Heart left ventricle (tissue), 16 donors: ENCODE measurements at regions not wholly inside any gene's neighbourhood (a gene's known extent, or its start where the extent isn't known, plus 50 kb on each side); places are given as distances from the start of the nearest gene placed in this dataset.
A peak's percentile ranks its signal among the peaks of the same experiment; 100 is the strongest.
"Not testable (repeated sequence)": the region's sequence is repeated elsewhere in the genome, so short reads cannot be mapped to it uniquely, and the experiment has no call there.

Experiments used
- ATAC-seq, 4 donors: fragments of 200-7000 bp; cut with Tn5 transposase; one replicate each; pipeline ENCODE4 v1.9.1; 2020 to 2022; ENCODE audit warnings: moderate library complexity in 4 of 4, mild to moderate bottlenecking in 3 of 4, moderate number of reproducible peaks in 1 of 4
- DNase-seq, 5 donors: peaks; one replicate each; pipeline ENCODE4 v3.0.0-alpha.2; 2020
- H3K27ac ChIP-seq, 12 donors: fragments of 200-600 bp; sonication (generic) in 4 of 12; one replicate each; pipeline versions ENCODE4 v1.5.0 to v1.8.0; 2016 to 2022; ENCODE audit warnings: mild to moderate bottlenecking in 2 of 12
- H3K27me3 ChIP-seq, 9 donors: fragments of 200-600 bp; sonication (generic) in 2 of 9; one replicate each; pipeline versions ENCODE4 v1.5.1 to v1.8.0; 2016 to 2022; ENCODE audit warnings: mild to moderate bottlenecking in 3 of 9
- H3K36me3 ChIP-seq, 9 donors: fragments of 200-600 bp; sonication (generic) in 2 of 9; one replicate each; pipeline versions ENCODE4 v1.5.0 to v1.8.0; 2018 to 2022; ENCODE audit warnings: mild to moderate bottlenecking in 2 of 9
- H3K4me1 ChIP-seq, 12 donors: fragments of 200-600 bp; sonication (generic) in 4 of 12; one replicate each; pipeline versions ENCODE4 v1.5.0 to v1.8.0; 2016 to 2022; ENCODE audit warnings: mild to moderate bottlenecking in 3 of 12
- H3K4me3 ChIP-seq, 12 donors: fragments of 200-600 bp; sonication (generic) in 4 of 12; one replicate each; pipeline versions ENCODE4 v1.5.0 to v1.8.0; 2017 to 2022; ENCODE audit warnings: mild to moderate bottlenecking in 9 of 12, moderate library complexity in 4 of 12
- H3K9me3 ChIP-seq, 12 donors: fragments of 200-600 bp; sonication (generic) in 4 of 12; one replicate each; pipeline versions ENCODE4 v1.5.0 to v1.8.0; 2016 to 2022; ENCODE audit warnings: mild to moderate bottlenecking in 1 of 12
- WGBS, 4 donors: extraction: QIAGEN DNeasy Blood & Tissue Kit in 2 of 4; methylation state at CpG; one replicate each; pipeline versions ENCODE4 v1.1.5 to v1.1.7; 2013 to 2018; 5-methylcytosine and 5-hydroxymethylcytosine counted together
- intact Hi-C, 10 donors: fragments of 100-400 bp; cut with DNase I; formaldehyde crosslinking; loops; one replicate each; pipeline versions ENCODE4 v1.11.1 to v1.14.2; 2022
- donor health status: ischemic (EF 13 %, LVEDD 7.1; RV severe dilation, severe dysfunction).
- donor health status: healthy with polysubstance abuse.
- donor health status: DM: no; HTN: yes; CAD: no.
- donor health status: DM: no; HTN: no; CAD: no.
- donor health status: ischemic (EF 25% LVEDD 6.9; RV normal size, moderate dysfunction).
- donor health status: ischemic (EF 25% LVEDD 5.7; RV mildly dilated, moderate dysfunction).
- donor health status: healthy.
- donor health status: DM: yes; HTN: yes; CAD: no.
- donor health status: ischemic (EF 35%, LVEDD 5.7; RV mildly dilated, moderate dysfunction).
- donor health status: nonischemic (EF 11% LVEDD 7.7; RV severe dilation, severe dysfunction).
- donor health status: DM: yes; HTN: yes; CAD: no.
- donor health status: PGD.
- donor health status: ischemic (EF 29% LVEDD 5.4; RV normal size, mild dysfunction).
- donor health status: nonischemic (EF 23%, LVEDD 6.1; RV moderate dilation, normal function).

DNA sequence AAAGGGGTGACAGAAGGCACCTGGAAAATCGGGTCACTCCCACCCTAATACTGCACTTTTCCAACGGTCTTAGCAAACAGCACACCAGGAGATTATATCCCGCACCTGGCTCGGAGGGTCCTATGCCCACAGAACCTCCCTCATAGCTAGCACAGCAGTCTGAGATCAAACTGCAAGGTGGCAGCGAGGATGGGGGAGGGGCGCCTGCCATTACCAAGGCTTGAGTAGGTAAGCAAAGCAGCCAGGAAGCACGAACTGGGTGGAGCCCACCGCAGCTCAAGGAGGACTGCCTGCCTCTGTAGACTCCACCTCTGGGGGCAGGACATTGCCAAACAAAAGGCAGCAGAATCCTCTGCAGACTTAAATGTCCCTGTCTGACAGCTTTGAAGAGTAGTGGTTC, 101.8 kb downstream of the TBX20 start:
- peak in 1 of 5 donors; percentile 37 for DNase-seq
- ATAC-seq, result not testable (repeated sequence)

DNA sequence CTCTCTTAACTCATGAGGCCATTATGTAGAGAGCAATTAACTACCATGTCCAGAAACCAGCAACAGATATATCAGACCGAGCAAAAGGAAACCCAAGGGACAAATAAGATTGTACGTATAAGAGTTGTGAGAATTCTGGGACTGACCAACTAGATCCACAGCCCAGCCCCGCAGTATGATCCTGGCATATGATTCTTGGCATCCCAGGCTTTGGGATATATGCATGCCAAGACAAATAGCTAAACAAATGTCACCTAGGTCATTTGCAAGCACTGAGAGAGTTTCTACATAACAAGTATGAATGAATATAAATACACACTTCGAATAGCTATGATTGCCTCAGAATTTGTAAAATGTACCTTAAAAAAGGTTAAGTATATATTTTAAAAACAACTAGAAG, 105.9 kb downstream of the TBX20 start:
- H3K4me3 ChIP-seq, H3K27me3 ChIP-seq, intact Hi-C loops, H3K36me3 ChIP-seq, DNase-seq, H3K4me1 ChIP-seq, H3K9me3 ChIP-seq: not testable (repeated sequence)
- WGBS, 4 donors, result 29 to 47% (median 33%) methylated on average over 4 of the region's 4 CpGs
- ATAC-seq, result peak in 1 of 4 donors; percentile 44
- peak overlapping the region in 1 of 12 donors; percentile 26 for H3K27ac ChIP-seq

More for the DNA sequence above, 101.8 kb downstream of the TBX20 start:
- H3K4me3 ChIP-seq, H3K27me3 ChIP-seq, H3K4me1 ChIP-seq, H3K36me3 ChIP-seq, H3K9me3 ChIP-seq, intact Hi-C loops, H3K27ac ChIP-seq: not testable (repeated sequence)
- WGBS, 4 donors, result 93 to 97% (median 94%) methylated on average over 4 to 8 of the region's 8 CpGs

DNA sequence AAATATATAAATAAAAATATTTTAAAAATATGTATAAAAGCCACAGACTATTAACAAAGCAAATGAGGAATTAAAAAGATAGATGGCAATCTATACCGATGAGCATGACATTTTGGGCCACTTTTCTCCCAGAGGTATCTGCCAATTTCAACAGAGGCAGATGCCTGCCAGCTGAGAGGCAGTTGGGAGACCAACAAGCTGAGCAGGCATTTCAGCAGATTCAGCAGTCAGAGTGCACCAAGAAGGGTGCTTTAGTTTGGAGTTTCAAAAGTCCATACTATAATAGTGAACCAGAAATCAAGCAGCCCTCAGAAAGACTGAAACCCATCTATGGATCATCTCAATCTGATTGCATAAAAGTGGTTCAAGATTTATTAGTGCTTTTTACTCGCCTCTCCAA, 104.8 kb upstream of the DPY19L1 start:
- 54 to 65% (median 57%) methylated on average over 2 of the region's 2 CpGs for WGBS, 4 donors
- H3K36me3 ChIP-seq, H3K4me3 ChIP-seq, H3K9me3 ChIP-seq, intact Hi-C loops, H3K27ac ChIP-seq, DNase-seq, H3K27me3 ChIP-seq, ATAC-seq: not testable (repeated sequence)
- peaks cover 0 to 12% (median 0%) of the 10 kb centered on the region in 12 donors for H3K4me1 ChIP-seq

DNA sequence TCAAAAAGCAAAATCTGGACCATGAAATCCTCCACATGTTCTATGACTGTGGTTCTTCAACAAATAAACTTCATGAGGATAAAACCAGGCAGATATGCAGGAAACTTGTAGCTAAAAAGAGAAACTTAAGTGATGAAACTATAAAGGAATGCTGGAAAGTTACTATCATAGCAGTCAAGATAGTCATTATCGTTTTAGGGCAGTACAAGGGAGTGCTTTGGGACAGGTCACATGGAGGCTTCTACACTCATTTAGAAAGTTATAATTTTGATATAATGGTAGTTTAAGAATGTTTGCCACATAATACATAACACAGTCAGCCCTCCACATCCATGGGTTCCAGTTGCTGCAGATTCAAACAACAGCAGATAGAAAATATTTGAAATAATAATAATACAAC, 102.0 kb upstream of the DPY19L1 start:
- DNase-seq, H3K27me3 ChIP-seq, intact Hi-C loops, H3K36me3 ChIP-seq, H3K4me3 ChIP-seq, H3K9me3 ChIP-seq: not testable (repeated sequence)
- peak in 1 of 4 donors; percentile 18 for ATAC-seq
- peaks cover 0 to 12% (median 0%) of the 10 kb centered on the region in 12 donors for H3K4me1 ChIP-seq
- peak overlapping the region in 5 of 12 donors; percentile 21 to 73 (median 55) for H3K27ac ChIP-seq
- WGBS, 4 donors, result 0 to 25% (median 14%) methylated on average over 1 of the region's 1 CpG

DNA sequence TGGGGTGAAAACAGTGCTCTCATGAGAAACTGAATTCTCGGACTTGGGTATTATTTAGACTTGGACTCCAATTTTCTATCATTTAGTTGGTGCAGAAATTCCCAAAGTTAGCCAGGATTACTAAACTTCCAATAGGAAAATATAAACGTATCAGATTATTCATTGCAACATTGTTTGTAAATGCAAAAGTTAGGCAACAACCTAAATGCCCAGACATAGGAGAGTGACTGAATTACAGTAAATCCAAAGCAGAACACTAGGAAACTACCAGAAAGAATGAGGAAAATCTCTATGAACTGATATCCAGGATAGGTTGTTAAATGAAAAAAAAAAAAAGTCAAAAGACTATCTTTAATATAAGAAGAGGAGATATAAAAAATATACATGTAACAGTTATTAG, 96.2 kb upstream of the DPY19L1 start:
- ATAC-seq, H3K9me3 ChIP-seq, H3K4me1 ChIP-seq, DNase-seq, H3K4me3 ChIP-seq, H3K27me3 ChIP-seq, H3K27ac ChIP-seq, H3K36me3 ChIP-seq, intact Hi-C loops: not testable (repeated sequence)
- 86 to 95% (median 90%) methylated on average over 2 of the region's 2 CpGs for WGBS, 4 donors

DNA sequence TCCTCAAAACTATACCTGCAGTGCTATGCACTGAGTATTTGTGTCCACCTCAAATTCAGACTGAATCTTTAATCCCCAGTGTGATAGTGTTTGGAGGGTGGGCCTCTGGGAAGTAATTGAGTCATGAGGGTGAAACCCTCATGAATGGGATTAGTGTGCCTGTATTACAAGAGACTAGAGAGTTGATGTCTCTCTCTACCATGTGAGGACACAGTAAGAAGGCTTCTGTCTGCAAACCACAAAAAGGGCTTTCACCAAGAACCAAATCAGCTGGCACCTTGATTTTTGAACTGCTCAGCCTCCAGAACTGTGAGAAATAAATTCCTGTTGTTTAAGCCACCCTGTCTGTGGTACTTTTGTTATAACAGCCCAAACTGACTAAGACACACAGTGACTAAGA, 95.7 kb upstream of the DPY19L1 start:
- H3K36me3 ChIP-seq, H3K27me3 ChIP-seq, ATAC-seq, DNase-seq, intact Hi-C loops, H3K4me3 ChIP-seq, H3K27ac ChIP-seq, H3K9me3 ChIP-seq, H3K4me1 ChIP-seq: not testable (repeated sequence)

DNA sequence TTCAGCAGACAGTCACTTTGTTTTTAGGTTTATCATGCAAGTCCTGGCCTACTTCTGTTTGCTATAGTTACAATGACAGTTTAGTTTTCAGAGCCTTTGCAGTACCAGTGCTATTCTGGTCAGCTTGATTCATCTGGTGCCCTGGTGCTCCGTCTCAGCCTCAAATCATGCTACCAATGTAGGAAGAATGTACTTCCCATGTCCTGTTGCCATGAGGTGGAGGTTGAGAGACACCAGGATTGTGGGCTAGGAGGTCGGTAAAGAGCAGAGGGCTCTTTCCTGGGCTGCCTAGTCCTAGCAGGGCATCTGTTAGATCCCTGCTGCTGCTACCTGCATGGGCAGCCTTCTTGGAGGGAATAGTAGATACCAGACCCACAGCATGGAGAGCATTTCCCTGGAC, 91.4 kb upstream of the DPY19L1 start:
- intact Hi-C loops, H3K9me3 ChIP-seq, H3K36me3 ChIP-seq, H3K4me3 ChIP-seq, DNase-seq, H3K4me1 ChIP-seq, H3K27me3 ChIP-seq: not testable (repeated sequence)
- peak overlapping the region in 4 of 12 donors; percentile 42 to 61 (median 45) for H3K27ac ChIP-seq
- WGBS, 4 donors, result 59 to 80% (median 67%) methylated on average over 2 of the region's 2 CpGs
- peak; percentile 39 to 90 (median 68) for ATAC-seq

DNA sequence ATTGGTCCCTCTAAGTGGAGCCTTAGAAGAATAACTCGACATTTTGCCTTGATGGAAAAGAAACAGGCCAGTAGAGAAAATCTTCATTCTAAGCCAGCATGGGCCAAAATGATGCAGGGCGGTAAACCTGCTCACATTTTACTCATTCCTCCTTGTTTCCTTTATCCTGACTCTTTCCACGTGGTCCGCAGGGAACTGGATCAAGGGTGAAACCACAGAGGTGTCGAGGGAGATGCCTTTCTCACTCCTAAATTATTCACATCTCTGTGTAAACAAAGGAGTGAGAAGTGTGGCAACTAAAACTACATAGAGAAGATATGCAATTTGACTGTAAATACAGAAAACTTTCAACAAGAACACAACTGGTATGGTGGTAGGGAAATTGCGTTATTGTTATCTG, 81.2 kb upstream of the DPY19L1 start:
- H3K27ac ChIP-seq, DNase-seq, ATAC-seq, H3K27me3 ChIP-seq, H3K4me1 ChIP-seq, H3K4me3 ChIP-seq, H3K9me3 ChIP-seq, intact Hi-C loops: not testable (repeated sequence)
- 53 to 68% (median 57%) methylated on average over 6 of the region's 6 CpGs for WGBS, 4 donors
- peaks cover 0 to 36% (median 0%) of the 10 kb centered on the region in 9 donors for H3K36me3 ChIP-seq

DNA sequence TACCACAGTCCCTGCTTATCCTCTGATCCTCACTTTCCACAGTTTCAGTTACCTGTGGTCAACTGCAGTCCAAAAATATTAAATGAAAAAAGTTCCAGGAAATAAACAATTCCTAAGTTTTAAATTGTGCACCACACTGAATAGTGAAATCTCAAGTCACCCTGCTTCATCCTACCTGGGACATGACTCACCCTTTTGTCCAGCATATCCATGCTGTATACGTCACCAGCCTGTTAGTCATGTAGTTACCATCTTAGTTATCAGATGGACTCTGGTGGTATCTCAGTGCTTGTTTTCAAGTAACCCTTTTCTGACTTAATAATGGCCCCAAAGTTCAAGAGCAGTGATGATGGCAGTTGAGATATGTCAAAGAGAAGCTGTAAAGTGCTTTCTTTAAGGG, 69.4 kb upstream of the DPY19L1 start:
- not testable (repeated sequence) for ATAC-seq, H3K4me3 ChIP-seq

DNA sequence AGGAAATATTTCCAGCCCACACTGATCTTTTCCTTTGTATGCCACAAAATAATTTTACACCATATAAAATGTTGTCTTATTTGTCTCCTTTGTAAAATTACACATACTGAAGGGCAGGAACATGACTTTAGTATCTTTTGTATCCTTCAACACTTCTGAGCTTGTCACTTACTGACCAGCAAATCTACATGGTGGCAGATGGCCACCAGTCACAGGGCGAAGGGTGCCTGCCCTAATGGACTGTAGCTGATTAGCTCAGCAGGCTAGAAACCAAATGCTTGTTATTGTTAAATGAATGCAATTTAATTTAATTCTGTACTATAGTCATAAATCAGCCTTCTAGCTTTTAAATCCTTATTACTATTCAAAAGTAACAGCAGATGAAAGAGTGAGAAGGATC, 68.2 kb upstream of the DPY19L1 start:
- H3K4me3 ChIP-seq, intact Hi-C loops, H3K36me3 ChIP-seq, H3K4me1 ChIP-seq, H3K9me3 ChIP-seq, H3K27me3 ChIP-seq, H3K27ac ChIP-seq: not testable (repeated sequence)
- DNase-seq (peak in 4 of 5 donors; percentile 10 to 29 (median 22)), ATAC-seq (peak; percentile 52 to 80 (median 62))
- 54 to 65% (median 57%) methylated on average over 1 of the region's 1 CpG for WGBS, 4 donors

More for the DNA sequence above, 69.4 kb upstream of the DPY19L1 start:
- H3K27me3 ChIP-seq, H3K9me3 ChIP-seq, intact Hi-C loops, H3K27ac ChIP-seq, H3K4me1 ChIP-seq, DNase-seq: not testable (repeated sequence)
- peaks cover 0 to 14% (median 0%) of the 10 kb centered on the region in 9 donors for H3K36me3 ChIP-seq
- 60 to 71% (median 66%) methylated on average over 1 of the region's 1 CpG for WGBS, 4 donors

DNA sequence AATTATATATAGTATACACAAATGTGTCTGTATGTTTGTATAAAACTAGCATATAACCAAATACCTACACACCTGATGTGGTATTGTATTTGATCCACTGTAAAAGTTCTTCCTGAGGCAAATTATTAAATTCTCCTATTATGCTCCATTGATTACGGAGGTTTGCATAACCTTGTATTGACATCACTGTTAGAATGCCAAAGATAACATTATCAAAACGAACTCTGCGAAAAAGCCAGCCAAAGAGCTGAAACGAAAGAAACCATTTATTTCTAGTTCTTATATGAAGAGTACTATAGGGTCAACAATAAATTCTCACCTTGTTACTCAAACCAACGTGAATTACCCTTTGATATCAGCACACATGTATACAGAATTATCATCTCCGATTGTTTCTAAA, 65.6 kb upstream of the DPY19L1 start:
- intact Hi-C loops, H3K9me3 ChIP-seq, H3K27ac ChIP-seq, H3K36me3 ChIP-seq, DNase-seq, H3K4me3 ChIP-seq, ATAC-seq, H3K27me3 ChIP-seq, H3K4me1 ChIP-seq: not testable (repeated sequence)
- 68 to 79% (median 71%) methylated on average over 6 of the region's 6 CpGs for WGBS, 4 donors

DNA sequence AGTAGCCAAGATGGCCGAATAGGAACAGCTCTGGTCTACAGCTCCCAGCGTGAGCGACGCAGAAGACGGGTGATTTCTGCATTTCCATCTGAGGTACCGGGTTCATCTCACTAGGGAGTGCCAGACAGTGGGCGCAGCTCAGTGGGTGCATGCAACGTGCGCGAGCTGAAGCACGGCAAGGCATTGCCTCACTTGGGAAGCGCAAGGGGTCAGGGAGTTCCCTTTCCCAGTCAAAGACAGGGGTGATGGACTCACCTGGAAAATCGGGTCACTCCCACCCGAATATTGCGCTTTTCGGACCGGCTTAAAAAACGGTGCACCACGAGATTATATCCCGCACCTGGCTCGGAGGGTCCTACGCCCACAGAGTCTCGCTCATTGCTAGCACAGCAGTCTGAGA, 55.7 kb upstream of the DPY19L1 start:
- H3K4me1 ChIP-seq, intact Hi-C loops, ATAC-seq, H3K9me3 ChIP-seq, H3K4me3 ChIP-seq, H3K27me3 ChIP-seq, H3K27ac ChIP-seq: not testable (repeated sequence)
- 90 to 96% (median 94%) methylated on average over 21 to 23 of the region's 23 CpGs for WGBS, 4 donors
- DNase-seq, result peak in 1 of 5 donors; percentile 20
- H3K36me3 ChIP-seq, result peaks cover 0 to 31% (median 0%) of the 10 kb centered on the region in 9 donors
